HEK293T (cell line): ENCODE measurements at regions not wholly inside any gene's neighbourhood (a gene's known extent, or its start where the extent isn't known, plus 50 kb on each side); places are given as distances from the start of the nearest gene placed in this dataset.

ENCODE experiments used
- CTCF ChIA-PET: fragments of 350-600 bp; formaldehyde crosslinking; extraction: SDS; loops from one replicate; lab custom pipeline; 2021; ENCODE audit warnings: antibody characterized with exemption, inconsistent platforms; lab: Yijun Ruan, JAX
- POLR2A ChIA-PET: fragments of 350-600 bp; formaldehyde crosslinking; extraction: SDS; loops from one replicate; lab custom pipeline; 2020; ENCODE audit warnings: antibody characterized with exemption, inconsistent platforms; lab: Yijun Ruan, JAX
- DNase-seq: peaks from one replicate; pipeline ENCODE4 v3.0.0; 2012; ENCODE audit warnings: mixed read lengths; ENCODE audit errors: extremely low spot score
- ARNT ChIP-seq: fragments of 450-650 bp; IDR thresholded peaks from 2 replicates; pipeline ENCODE4 v1.6.1; 2017; ENCODE audit warnings: mild to moderate bottlenecking
- BHLHE40 ChIP-seq: fragments of 450-650 bp; IDR thresholded peaks from 2 replicates; pipeline ENCODE4 v1.6.1; 2016; ENCODE audit warnings: mild to moderate bottlenecking, moderate library complexity, borderline replicate concordance
- CTBP1 ChIP-seq: fragments of 450-650 bp; IDR thresholded peaks from 2 replicates; pipeline ENCODE4 v1.6.1; 2016; ENCODE audit warnings: borderline replicate concordance
- ELF4 ChIP-seq: fragments of 450-650 bp; IDR thresholded peaks from 2 replicates; pipeline ENCODE4 v1.6.1; 2017; ENCODE audit warnings: antibody characterized with exemption
- FOXA1 ChIP-seq: fragments of 450-650 bp; IDR thresholded peaks from 2 replicates; pipeline ENCODE4 v1.6.1; 2016; ENCODE audit warnings: mild to moderate bottlenecking
- FOXK2 ChIP-seq: fragments of 450-650 bp; IDR thresholded peaks from 2 replicates; pipeline ENCODE4 v1.6.1; 2016; ENCODE audit warnings: mild to moderate bottlenecking
- FOXM1 ChIP-seq: fragments of 450-650 bp; IDR thresholded peaks from 2 replicates; pipeline ENCODE4 v1.6.1; 2017; ENCODE audit warnings: mild to moderate bottlenecking, borderline replicate concordance
- HDGF ChIP-seq: fragments of 450-650 bp; IDR thresholded peaks from 2 replicates; pipeline ENCODE4 v1.6.1; 2017; ENCODE audit warnings: antibody characterized with exemption, borderline replicate concordance
- L3MBTL2 ChIP-seq: fragments of 450-650 bp; conservative IDR thresholded peaks from 2 replicates; pipeline ENCODE4 v1.6.1; 2016; ENCODE audit warnings: mild to moderate bottlenecking
- LEF1 ChIP-seq: fragments of 450-650 bp; IDR thresholded peaks from 2 replicates; pipeline ENCODE4 v1.6.1; 2017; ENCODE audit warnings: mild to moderate bottlenecking, borderline replicate concordance
- NFRKB ChIP-seq: fragments of 450-650 bp; IDR thresholded peaks from 2 replicates; pipeline ENCODE4 v1.6.1; 2016; ENCODE audit warnings: mild to moderate bottlenecking, moderate library complexity
- SP1 ChIP-seq: fragments of 450-650 bp; IDR thresholded peaks from 2 replicates; pipeline ENCODE4 v1.6.1; 2017
- SUZ12 ChIP-seq: fragments of 450-650 bp; IDR thresholded peaks from 2 replicates; pipeline ENCODE4 v1.6.1; 2016; ENCODE audit warnings: mild to moderate bottlenecking
- TARDBP ChIP-seq: fragments of 450-650 bp; IDR thresholded peaks from 2 replicates; pipeline ENCODE4 v1.6.1; 2016
- ZNF384 ChIP-seq: fragments of 450-650 bp; IDR thresholded peaks from 2 replicates; pipeline ENCODE4 v1.6.1; 2016
- TF ChIP-seq, protein P1 (sequence below): fragments of 450-650 bp; IDR thresholded peaks from 2 replicates; pipeline ENCODE4 v1.6.1; 2016

DNA sequence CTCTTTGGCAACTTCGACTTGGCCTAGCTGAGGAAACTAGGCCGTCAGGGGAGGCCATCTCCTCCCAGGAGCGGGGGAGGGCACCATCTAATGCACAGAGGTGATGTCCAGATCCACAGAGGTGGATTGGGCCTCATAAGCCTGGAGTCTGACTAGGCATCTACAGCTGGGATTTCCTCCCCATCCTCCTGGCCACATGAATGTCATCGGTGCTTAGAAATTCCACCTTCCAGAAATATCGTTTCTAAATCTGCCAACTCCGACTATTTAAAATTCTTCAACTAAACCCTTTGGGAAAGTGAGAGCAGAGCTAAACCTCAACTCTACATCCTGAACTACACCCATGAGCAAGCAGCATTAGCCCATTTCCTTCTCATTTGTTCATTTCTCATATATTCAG, 118.7 kb downstream of the WNT5A start:
- TF ChIP-seq ARNT, result no peak
- TF ChIP-seq ELF4, result no peak
- no peak for TF ChIP-seq BHLHE40
- TF ChIP-seq NFRKB, result no peak
- TF ChIP-seq TARDBP, result no peak
- TF ChIP-seq HDGF, result no peak
- TF ChIP-seq SUZ12, result no peak
- no peak for TF ChIP-seq FOXK2
- TF ChIP-seq FOXM1, result no peak
- TF ChIP-seq, protein P1, sequence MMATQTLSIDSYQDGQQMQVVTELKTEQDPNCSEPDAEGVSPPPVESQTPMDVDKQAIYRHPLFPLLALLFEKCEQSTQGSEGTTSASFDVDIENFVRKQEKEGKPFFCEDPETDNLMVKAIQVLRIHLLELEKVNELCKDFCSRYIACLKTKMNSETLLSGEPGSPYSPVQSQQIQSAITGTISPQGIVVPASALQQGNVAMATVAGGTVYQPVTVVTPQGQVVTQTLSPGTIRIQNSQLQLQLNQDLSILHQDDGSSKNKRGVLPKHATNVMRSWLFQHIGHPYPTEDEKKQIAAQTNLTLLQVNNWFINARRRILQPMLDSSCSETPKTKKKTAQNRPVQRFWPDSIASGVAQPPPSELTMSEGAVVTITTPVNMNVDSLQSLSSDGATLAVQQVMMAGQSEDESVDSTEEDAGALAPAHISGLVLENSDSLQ, result no peak
- TF ChIP-seq FOXA1, result no peak
- no peak for TF ChIP-seq ZNF384
- no peak for TF ChIP-seq LEF1
- POLR2A ChIA-PET, result no interaction called here
- CTCF ChIA-PET, result no interaction called here
- DNase-seq, result no peak

DNA sequence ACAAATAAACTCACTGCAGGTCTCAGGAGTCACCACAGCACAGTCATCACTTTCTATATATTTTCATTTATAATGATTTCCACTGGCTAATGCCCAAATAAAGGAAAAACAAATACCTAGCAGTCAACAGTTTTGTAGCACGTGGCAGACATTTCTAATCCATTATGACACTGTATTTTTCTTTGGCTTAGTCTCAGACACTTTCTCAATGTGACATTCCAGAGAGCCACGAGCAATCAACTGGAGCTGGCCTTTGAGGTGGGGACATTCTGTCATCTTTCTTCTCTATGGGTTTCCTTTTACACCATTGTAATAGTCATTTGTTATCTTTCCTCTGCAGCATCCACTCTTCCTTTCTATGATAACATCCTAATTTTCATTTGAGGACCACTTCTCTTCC, 119.7 kb downstream of the WNT5A start:
- TF ChIP-seq NFRKB, result no peak
- no peak for TF ChIP-seq ZNF384
- no peak for TF ChIP-seq SUZ12
- TF ChIP-seq LEF1, result no peak
- TF ChIP-seq, protein P1, result no peak
- TF ChIP-seq L3MBTL2, result no peak
- no peak for TF ChIP-seq SP1
- no peak for TF ChIP-seq ELF4
- no peak for TF ChIP-seq ARNT
- TF ChIP-seq FOXA1, result no peak
- TF ChIP-seq CTBP1, result no peak
- no peak for TF ChIP-seq HDGF
- TF ChIP-seq BHLHE40, result no peak
- ChIA-PET CTCF (no interaction called here), POLR2A (no interaction called here)
- no peak for DNase-seq

DNA sequence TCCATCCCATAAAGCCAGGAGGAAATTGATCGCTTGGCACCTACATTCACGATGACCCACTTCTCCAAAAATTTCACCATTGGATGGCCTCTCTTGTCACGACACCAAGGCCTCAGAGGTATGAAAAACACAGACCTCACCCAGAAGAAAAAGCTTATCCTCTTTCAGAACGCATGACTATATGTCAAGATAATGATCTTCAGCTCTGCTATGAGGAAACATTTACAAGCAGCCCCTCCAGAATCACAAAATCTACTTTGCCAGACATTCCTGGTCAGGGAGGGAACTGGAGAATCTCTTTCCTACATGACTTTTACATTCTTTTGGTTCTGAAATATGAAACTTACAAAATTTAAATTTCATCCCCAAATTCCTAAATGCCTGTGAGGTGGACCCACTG, 122.7 kb downstream of the WNT5A start:
- TF ChIP-seq SUZ12 (no peak), SP1 (no peak), LEF1 (no peak), HDGF (no peak), FOXM1 (no peak), FOXA1 (no peak)
- DNase-seq, result no peak
- POLR2A ChIA-PET, result no interaction called here
- CTCF ChIA-PET, result no interaction called here

DNA sequence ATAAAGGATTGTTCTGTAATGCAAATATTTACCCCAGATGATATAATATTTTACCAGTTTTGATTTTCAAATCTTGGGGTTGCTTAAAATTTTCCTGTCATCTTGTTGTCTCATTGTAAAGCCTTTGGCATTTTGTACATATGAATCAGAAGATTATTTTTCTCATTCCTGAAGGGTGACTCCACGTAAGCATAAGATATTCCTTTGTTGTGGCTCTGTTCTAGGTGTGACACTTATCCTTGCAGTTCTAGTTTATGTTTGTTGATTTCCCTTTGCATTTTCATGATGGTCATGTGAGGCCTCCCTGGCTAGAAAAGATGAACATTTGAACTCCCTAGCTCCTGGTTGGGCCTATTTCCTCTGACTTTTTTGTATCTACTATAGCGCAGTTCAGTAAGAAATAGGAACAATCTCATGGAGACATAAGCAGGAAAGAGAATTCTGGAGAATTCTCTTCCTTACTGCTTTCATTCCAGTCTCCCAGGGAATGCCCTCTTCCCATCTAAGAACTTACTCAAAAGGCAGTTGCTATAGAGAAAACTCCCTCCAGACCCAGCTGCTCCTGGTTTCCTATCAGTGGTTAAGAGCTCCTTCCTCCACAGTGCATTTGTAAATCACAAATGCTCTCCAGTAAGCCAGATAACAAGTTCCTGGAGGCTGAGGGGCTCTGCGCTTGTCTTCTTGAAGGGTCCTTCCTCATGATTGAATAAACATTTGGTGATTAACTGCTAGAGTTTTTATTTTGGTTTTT, 124.7 kb downstream of the WNT5A start:
- DNase-seq, result no peak
- no peak for TF ChIP-seq FOXK2
- TF ChIP-seq SUZ12, result no peak
- no peak for TF ChIP-seq BHLHE40
- no peak for TF ChIP-seq LEF1
- no peak for TF ChIP-seq ZNF384
- TF ChIP-seq NFRKB, result no peak
- TF ChIP-seq ELF4, result no peak
- TF ChIP-seq CTBP1, result no peak
- no peak for TF ChIP-seq HDGF
- TF ChIP-seq SP1, result no peak
- TF ChIP-seq, protein P1, result no peak
- no peak for TF ChIP-seq FOXA1
- TF ChIP-seq ARNT, result no peak
- ChIA-PET CTCF (interaction anchor here (0.5 kb wide), 1 partner anchor 175 kb away, joined by 3 read pairs; no protein-coding TSS in a partner anchor), POLR2A (no interaction called here)

DNA sequence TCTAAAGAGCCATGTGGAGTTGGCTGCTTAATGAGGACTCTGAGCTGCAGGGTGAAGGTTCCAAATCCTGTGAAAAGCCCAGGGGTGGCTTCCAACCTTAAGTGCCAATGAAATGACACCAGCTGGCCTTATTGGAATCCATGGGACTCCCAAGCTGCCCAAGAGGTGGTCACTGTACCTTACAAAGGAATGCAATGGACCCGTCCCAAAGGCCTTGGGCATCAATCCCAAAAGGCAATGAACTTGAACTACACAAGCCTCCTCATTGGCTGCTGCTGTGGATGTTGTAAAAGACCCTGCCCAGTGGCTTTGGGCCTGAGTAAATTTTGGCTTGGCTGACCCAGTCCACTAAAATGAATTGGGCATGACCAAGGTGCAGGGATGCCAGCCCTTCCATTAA, 129.3 kb downstream of the WNT5A start:
- ChIA-PET POLR2A (no interaction called here), CTCF (no interaction called here)
- TF ChIP-seq, protein P1, result no peak
- no peak for TF ChIP-seq FOXM1
- no peak for DNase-seq

DNA sequence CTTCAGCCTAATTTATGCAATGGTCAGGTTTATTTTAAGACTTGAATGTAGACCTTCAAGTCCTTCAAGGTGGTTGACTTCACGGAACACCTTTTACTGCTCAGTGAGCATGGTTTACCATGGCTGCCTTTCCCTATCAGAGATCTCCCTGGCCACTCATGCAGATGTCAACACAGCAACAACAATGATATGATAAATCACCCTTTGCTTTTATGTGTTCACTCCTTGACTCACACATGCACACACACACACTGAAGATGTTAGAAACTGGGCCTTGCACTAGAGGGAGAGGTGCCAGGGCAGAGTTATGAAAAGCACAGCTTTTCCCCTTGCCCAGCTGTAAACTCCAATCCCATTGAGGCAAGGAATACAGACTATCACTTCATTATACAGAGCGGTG, 134.4 kb downstream of the WNT5A start:
- DNase-seq, result no peak
- no peak for TF ChIP-seq HDGF
- no peak for TF ChIP-seq TARDBP
- no peak for TF ChIP-seq SUZ12
- TF ChIP-seq, protein P1, result no peak
- no peak for TF ChIP-seq ELF4
- no peak for TF ChIP-seq ARNT
- TF ChIP-seq ZNF384, result no peak
- no peak for TF ChIP-seq LEF1
- TF ChIP-seq FOXA1, result no peak
- no peak for TF ChIP-seq CTBP1
- TF ChIP-seq NFRKB, result no peak
- no peak for TF ChIP-seq BHLHE40
- TF ChIP-seq SP1, result no peak
- no peak for TF ChIP-seq FOXM1
- no peak for TF ChIP-seq L3MBTL2
- no peak for TF ChIP-seq FOXK2
- POLR2A ChIA-PET, result no interaction called here
- CTCF ChIA-PET, result no interaction called here
